Neural progenitor cell (in vitro differentiated cells): ENCODE measurements at regions not wholly inside any gene's neighbourhood (a gene's known extent, or its start where the extent isn't known, plus 50 kb on each side); places are given as distances from the start of the nearest gene placed in this dataset.

ENCODE experiments used
- CTCF ChIP-seq: fragments of 200-600 bp; sonication (generic); IDR thresholded peaks from 2 replicates; pipeline ENCODE4 v1.5.1; 2017; ENCODE audit warnings: antibody characterized with exemption, mild to moderate bottlenecking
- EZH2phosphoT487 ChIP-seq: fragments of 200-600 bp; sonication (generic); IDR thresholded peaks from 2 replicates; pipeline ENCODE4 v1.6.1; 2017; ENCODE audit warnings: antibody characterized with exemption

GRCh38 chr2:238587776-238588660 is 161.3 kb downstream of the ASB1 start:
- TF ChIP-seq CTCF (no peak), EZH2phosphoT487 (no peak)
